ENCODE measurements at regions not wholly inside any gene's neighbourhood (a gene's known extent, or its start where the extent isn't known, plus 50 kb on each side); places are given as distances from the start of the nearest gene placed in this dataset.

- Histone ChIP-seq H2BK120ac (ENCODE audit: low read depth, low read length) (no peak overlapping the region), H3K23ac (ENCODE audit: low read length in 2 of 2) (no peak overlapping the region), H2BK15ac (ENCODE audit: low read depth, poor library complexity, severe bottlenecking) (no peak overlapping the region), H3K27me3 (ENCODE audit: control insufficient read depth in 1 of 2, insufficient read depth in 1 of 2, low read length in 2 of 2) (no peaks in the 10 kb centered on the region), H3K79me1 (replicated peaks; ENCODE audit: low read length, poor library complexity, severe bottlenecking) (no peaks in the 10 kb centered on the region), H2AK5ac (ENCODE audit: low read length, severe bottlenecking) (no peak overlapping the region), H3K36me3 (ENCODE audit: control insufficient read depth in 1 of 2, insufficient read depth in 2 of 2, low read depth in 1 of 2, low read length in 2 of 2) (no peaks in the 10 kb centered on the region), H3K14ac (ENCODE audit: low read length in 2 of 2) (no peak overlapping the region), H3K4ac (ENCODE audit: low read depth in 1 of 2, low read length in 2 of 2) (no peak overlapping the region), H2AFZ (ENCODE audit: low read depth, low read length) (no peak overlapping the region), H3K27ac (ENCODE audit: low read length, poor library complexity, severe bottlenecking) (no peak overlapping the region), H3K9me3 (ENCODE audit: control insufficient read depth, low read length) (no peaks in the 10 kb centered on the region), H3K9ac (ENCODE audit: low read length) (no peak overlapping the region), H3K18ac (ENCODE audit: low read depth in 1 of 2, low read length in 2 of 2) (no peak overlapping the region), H4K91ac (ENCODE audit: low read length) (no peak overlapping the region), H3K4me2 (ENCODE audit: low read length, poor library complexity, severe bottlenecking) (no peak overlapping the region), H2BK12ac (ENCODE audit: low read length in 2 of 2) (no peak overlapping the region), H2BK5ac (ENCODE audit: low read depth, low read length, poor library complexity, severe bottlenecking) (no peak overlapping the region), H3K4me3 (ENCODE audit: insufficient read depth in 1 of 2, low read depth in 1 of 2, low read length in 2 of 2) (no peak overlapping the region), H4K8ac (ENCODE audit: low read length) (no peak overlapping the region), H3K4me1 (ENCODE audit: control insufficient read depth, insufficient read depth, low read depth, low read length) (no peaks in the 10 kb centered on the region)
- WGBS = 40% methylated on average over 2 of the region's 2 CpGs
- no peak for DNase-seq
Observed at GRCh38 chr20:55174172-55174571, 698.8 kb downstream of the DOK5 start.

- no peak overlapping the region for H3K18ac ChIP-seq (ENCODE audit: low read depth in 1 of 2, low read length in 2 of 2)
- H2BK120ac ChIP-seq (ENCODE audit: low read depth, low read length) = no peak overlapping the region
- no peak overlapping the region for H3K4me3 ChIP-seq (ENCODE audit: insufficient read depth in 1 of 2, low read depth in 1 of 2, low read length in 2 of 2)
- no peaks in the 10 kb centered on the region for H3K79me1 ChIP-seq (replicated peaks; ENCODE audit: low read length, poor library complexity, severe bottlenecking)
- no peak overlapping the region for H2BK5ac ChIP-seq (ENCODE audit: low read depth, low read length, poor library complexity, severe bottlenecking)
- no peak overlapping the region for H4K91ac ChIP-seq (ENCODE audit: low read length)
- H3K4me2 ChIP-seq (ENCODE audit: low read length, poor library complexity, severe bottlenecking) = no peak overlapping the region
- no peaks in the 10 kb centered on the region for H3K4me1 ChIP-seq (ENCODE audit: control insufficient read depth, insufficient read depth, low read depth, low read length)
- no peak overlapping the region for H3K27ac ChIP-seq (ENCODE audit: low read length, poor library complexity, severe bottlenecking)
- no peak overlapping the region for H3K14ac ChIP-seq (ENCODE audit: low read length in 2 of 2)
- no peaks in the 10 kb centered on the region for H3K27me3 ChIP-seq (ENCODE audit: control insufficient read depth in 1 of 2, insufficient read depth in 1 of 2, low read length in 2 of 2)
- H3K23ac ChIP-seq (ENCODE audit: low read length in 2 of 2) = no peak overlapping the region
- no peak overlapping the region for H2AFZ ChIP-seq (ENCODE audit: low read depth, low read length)
- no peak overlapping the region for H3K9ac ChIP-seq (ENCODE audit: low read length)
- no peak overlapping the region for H2AK5ac ChIP-seq (ENCODE audit: low read length, severe bottlenecking)
- DNase-seq = no peak
- WGBS = 40% methylated on average over 1 of the region's 1 CpG
- H4K8ac ChIP-seq (ENCODE audit: low read length) = no peak overlapping the region
- no peak overlapping the region for H2BK12ac ChIP-seq (ENCODE audit: low read length in 2 of 2)
- H2BK15ac ChIP-seq (ENCODE audit: low read depth, poor library complexity, severe bottlenecking) = no peak overlapping the region
- H3K36me3 ChIP-seq (ENCODE audit: control insufficient read depth in 1 of 2, insufficient read depth in 2 of 2, low read depth in 1 of 2, low read length in 2 of 2) = no peaks in the 10 kb centered on the region
- H3K4ac ChIP-seq (ENCODE audit: low read depth in 1 of 2, low read length in 2 of 2) = no peak overlapping the region
- no peaks in the 10 kb centered on the region for H3K9me3 ChIP-seq (ENCODE audit: control insufficient read depth, low read length)
Observed at GRCh38 chr20:55173601-55174000, 698.2 kb downstream of the DOK5 start.

GRCh38 chr20:55172310-55173002 is 697.1 kb downstream of the DOK5 start:
- H3K27me3 ChIP-seq (ENCODE audit: control insufficient read depth in 1 of 2, insufficient read depth in 1 of 2, low read length in 2 of 2) = no peaks in the 10 kb centered on the region
- no peak overlapping the region for H3K4ac ChIP-seq (ENCODE audit: low read depth in 1 of 2, low read length in 2 of 2)
- H3K79me1 ChIP-seq (replicated peaks; ENCODE audit: low read length, poor library complexity, severe bottlenecking) = no peaks in the 10 kb centered on the region
- no peak overlapping the region for H3K9ac ChIP-seq (ENCODE audit: low read length)
- no peaks in the 10 kb centered on the region for H3K9me3 ChIP-seq (ENCODE audit: control insufficient read depth, low read length)
- no peak overlapping the region for H3K27ac ChIP-seq (ENCODE audit: low read length, poor library complexity, severe bottlenecking)
- no peak overlapping the region for H2BK12ac ChIP-seq (ENCODE audit: low read length in 2 of 2)
- no peak overlapping the region for H4K91ac ChIP-seq (ENCODE audit: low read length)
- H3K4me1 ChIP-seq (ENCODE audit: control insufficient read depth, insufficient read depth, low read depth, low read length) = no peaks in the 10 kb centered on the region
- H2AK5ac ChIP-seq (ENCODE audit: low read length, severe bottlenecking) = no peak overlapping the region
- 70% methylated on average over 2 of the region's 4 CpGs for WGBS
- H3K4me2 ChIP-seq (ENCODE audit: low read length, poor library complexity, severe bottlenecking) = no peak overlapping the region
- H2BK5ac ChIP-seq (ENCODE audit: low read depth, low read length, poor library complexity, severe bottlenecking) = no peak overlapping the region
- H3K18ac ChIP-seq (ENCODE audit: low read depth in 1 of 2, low read length in 2 of 2) = no peak overlapping the region
- DNase-seq = no peak
- no peak overlapping the region for H3K4me3 ChIP-seq (ENCODE audit: insufficient read depth in 1 of 2, low read depth in 1 of 2, low read length in 2 of 2)
- no peak overlapping the region for H3K14ac ChIP-seq (ENCODE audit: low read length in 2 of 2)
- no peak overlapping the region for H3K23ac ChIP-seq (ENCODE audit: low read length in 2 of 2)
- H3K36me3 ChIP-seq (ENCODE audit: control insufficient read depth in 1 of 2, insufficient read depth in 2 of 2, low read depth in 1 of 2, low read length in 2 of 2) = no peaks in the 10 kb centered on the region
- H2BK15ac ChIP-seq (ENCODE audit: low read depth, poor library complexity, severe bottlenecking) = no peak overlapping the region
- no peak overlapping the region for H2BK120ac ChIP-seq (ENCODE audit: low read depth, low read length)
- no peak overlapping the region for H4K8ac ChIP-seq (ENCODE audit: low read length)
- no peak overlapping the region for H2AFZ ChIP-seq (ENCODE audit: low read depth, low read length)

- DNase-seq = no peak
- Histone ChIP-seq H3K23ac (ENCODE audit: low read length in 2 of 2) (no peak overlapping the region), H2BK15ac (ENCODE audit: low read depth, poor library complexity, severe bottlenecking) (no peak overlapping the region), H3K4ac (ENCODE audit: low read depth in 1 of 2, low read length in 2 of 2) (no peak overlapping the region), H3K36me3 (ENCODE audit: control insufficient read depth in 1 of 2, insufficient read depth in 2 of 2, low read depth in 1 of 2, low read length in 2 of 2) (no peaks in the 10 kb centered on the region), H2BK5ac (ENCODE audit: low read depth, low read length, poor library complexity, severe bottlenecking) (no peak overlapping the region), H2AK5ac (ENCODE audit: low read length, severe bottlenecking) (no peak overlapping the region), H3K14ac (ENCODE audit: low read length in 2 of 2) (no peak overlapping the region), H3K4me3 (ENCODE audit: insufficient read depth in 1 of 2, low read depth in 1 of 2, low read length in 2 of 2) (no peak overlapping the region), H2BK120ac (ENCODE audit: low read depth, low read length) (no peak overlapping the region), H2BK12ac (ENCODE audit: low read length in 2 of 2) (no peak overlapping the region), H2AFZ (ENCODE audit: low read depth, low read length) (no peak overlapping the region), H4K91ac (ENCODE audit: low read length) (no peak overlapping the region), H3K4me1 (ENCODE audit: control insufficient read depth, insufficient read depth, low read depth, low read length) (no peaks in the 10 kb centered on the region), H3K18ac (ENCODE audit: low read depth in 1 of 2, low read length in 2 of 2) (no peak overlapping the region), H3K27me3 (ENCODE audit: control insufficient read depth in 1 of 2, insufficient read depth in 1 of 2, low read length in 2 of 2) (no peaks in the 10 kb centered on the region), H3K9ac (ENCODE audit: low read length) (no peak overlapping the region), H4K8ac (ENCODE audit: low read length) (no peak overlapping the region), H3K27ac (ENCODE audit: low read length, poor library complexity, severe bottlenecking) (no peak overlapping the region), H3K9me3 (ENCODE audit: control insufficient read depth, low read length) (no peaks in the 10 kb centered on the region), H3K4me2 (ENCODE audit: low read length, poor library complexity, severe bottlenecking) (no peak overlapping the region), H3K79me1 (replicated peaks; ENCODE audit: low read length, poor library complexity, severe bottlenecking) (no peaks in the 10 kb centered on the region)
- WGBS = no CpG with 5 or more reads among the region's 2 CpGs
Observed at GRCh38 chr20:55166063-55166462, 690.7 kb downstream of the DOK5 start.

All from mesenchymal stem cell (in vitro differentiated cells and primary cell).